ENCODE measurements at regions not wholly inside any gene's neighbourhood (a gene's known extent, or its start where the extent isn't known, plus 50 kb on each side); places are given as distances from the start of the nearest gene placed in this dataset.
"Not testable (repeated sequence)": the region's sequence is repeated elsewhere in the genome, so short reads cannot be mapped to it uniquely, and the experiment has no call there.

- TF ChIP-seq, protein P1, sequence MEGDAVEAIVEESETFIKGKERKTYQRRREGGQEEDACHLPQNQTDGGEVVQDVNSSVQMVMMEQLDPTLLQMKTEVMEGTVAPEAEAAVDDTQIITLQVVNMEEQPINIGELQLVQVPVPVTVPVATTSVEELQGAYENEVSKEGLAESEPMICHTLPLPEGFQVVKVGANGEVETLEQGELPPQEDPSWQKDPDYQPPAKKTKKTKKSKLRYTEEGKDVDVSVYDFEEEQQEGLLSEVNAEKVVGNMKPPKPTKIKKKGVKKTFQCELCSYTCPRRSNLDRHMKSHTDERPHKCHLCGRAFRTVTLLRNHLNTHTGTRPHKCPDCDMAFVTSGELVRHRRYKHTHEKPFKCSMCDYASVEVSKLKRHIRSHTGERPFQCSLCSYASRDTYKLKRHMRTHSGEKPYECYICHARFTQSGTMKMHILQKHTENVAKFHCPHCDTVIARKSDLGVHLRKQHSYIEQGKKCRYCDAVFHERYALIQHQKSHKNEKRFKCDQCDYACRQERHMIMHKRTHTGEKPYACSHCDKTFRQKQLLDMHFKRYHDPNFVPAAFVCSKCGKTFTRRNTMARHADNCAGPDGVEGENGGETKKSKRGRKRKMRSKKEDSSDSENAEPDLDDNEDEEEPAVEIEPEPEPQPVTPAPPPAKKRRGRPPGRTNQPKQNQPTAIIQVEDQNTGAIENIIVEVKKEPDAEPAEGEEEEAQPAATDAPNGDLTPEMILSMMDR (IDR thresholded peaks at IDR 0.05; ENCODE audit: insufficient read depth, low read depth, low read length): not testable (repeated sequence)
- TF ChIP-seq EZH2 (IDR thresholded peaks at IDR 0.05; ENCODE audit: insufficient read depth, low read length): not testable (repeated sequence)
These were observed 90.2 kb upstream of the ZEB1 start for GRCh38 chr10:31228780-31229179.

All from astrocyte (in vitro differentiated cells and primary cell).